ENCODE measurements at regions not wholly inside any gene's neighbourhood (a gene's known extent, or its start where the extent isn't known, plus 50 kb on each side); places are given as distances from the start of the nearest gene placed in this dataset.

- dilution Hi-C loops (cut with HindIII; ENCODE audit: low sequenced_read_pairs, unreplicated experiment) (no loop called here), intact Hi-C loops (cut with micrococcal nuclease) (no loop called here), in situ Hi-C loops (cut with MboI; ENCODE audit: low sequenced_read_pairs) (no loop called here)
- no TSS peak for BruUV-seq (replicated peaks)
- no peak overlapping the region for H3K4ac ChIP-seq (ENCODE audit: low read depth, low read length)
- TF ChIP-seq NFE2L2 (IDR thresholded peaks at IDR 0.05; ENCODE audit: low read depth, low read length): no peak
- TF ChIP-seq RAD21 (IDR thresholded peaks at IDR 0.05; ENCODE audit: low read length): no peak
- no peak for TF ChIP-seq POLR2A (IDR thresholded peaks at IDR 0.05; ENCODE audit: low read depth, low read length)
- no peak for TF ChIP-seq RFX5 (IDR thresholded peaks at IDR 0.05; ENCODE audit: low read depth, low read length)
- TF ChIP-seq MAZ (IDR thresholded peaks at IDR 0.05; ENCODE audit: borderline replicate concordance, low read depth, low read length): no peak
- TF ChIP-seq MAFK (IDR thresholded peaks at IDR 0.05; ENCODE audit: low read depth, low read length): no peak
- TF ChIP-seq RCOR1 (IDR thresholded peaks at IDR 0.05; ENCODE audit: insufficient replicate concordance, low read length): no peak
- TF ChIP-seq SMC3 (IDR thresholded peaks at IDR 0.05; ENCODE audit: low read depth, low read length): no peak
- TF ChIP-seq CHD1 (IDR thresholded peaks at IDR 0.05; ENCODE audit: low read depth, low read length): no peak
- no peak overlapping the region for H3K23ac ChIP-seq (ENCODE audit: low read depth, low read length)
- POLR2A ChIA-PET (ENCODE audit: unreplicated experiment): no interaction called here
- H2BK5ac ChIP-seq (ENCODE audit: low read depth, low read length, poor library complexity, severe bottlenecking): no peak overlapping the region
- no peak overlapping the region for H4K5ac ChIP-seq (ENCODE audit: low read depth, low read length)
- no peaks in the 10 kb centered on the region for H3K79me1 ChIP-seq (ENCODE audit: low read depth in 1 of 2, low read length in 2 of 2)
- H2AK9ac ChIP-seq (replicated peaks; ENCODE audit: low read depth, low read length, poor library complexity): no peak overlapping the region
- no peak overlapping the region for H3K4me2 ChIP-seq (ENCODE audit: low read depth, low read length)
- H4K20me1 ChIP-seq (ENCODE audit: insufficient read depth, low read length): no peaks in the 10 kb centered on the region
- no peak overlapping the region for H2BK15ac ChIP-seq (ENCODE audit: low read depth, low read length)
- no peaks in the 10 kb centered on the region for H3K4me1 ChIP-seq (ENCODE audit: control insufficient read depth, insufficient read depth, low read length)
- CTCF ChIA-PET: no interaction called here
- WGBS, 2 experiments (ENCODE audit: extremely low coverage in 2 of 2, insufficient read length in 1 of 2): no CpG with 5 or more reads among the region's 1 CpG
- H3K9ac ChIP-seq (ENCODE audit: low read depth, low read length): no peak overlapping the region
- no peak overlapping the region for H4K8ac ChIP-seq (ENCODE audit: low read depth in 2 of 2, low read length in 2 of 2)
- no peaks in the 10 kb centered on the region for H3K36me3 ChIP-seq (ENCODE audit: control insufficient read depth, insufficient read depth, low read length)
- H3K27me3 ChIP-seq (ENCODE audit: control insufficient read depth, insufficient read depth, low read length): no peaks in the 10 kb centered on the region
- H4K91ac ChIP-seq (ENCODE audit: insufficient read depth, low read depth, low read length): no peak overlapping the region
- H3K4me3 ChIP-seq (ENCODE audit: insufficient read depth, low read depth, low read length): no peak overlapping the region
- H3K9me1 ChIP-seq (ENCODE audit: insufficient read depth, low read length): no peaks in the 10 kb centered on the region
- DNase-seq (no peak), ATAC-seq (ENCODE audit: low read depth) (no peak)
- H2AK5ac ChIP-seq (ENCODE audit: low read depth, low read length): no peak overlapping the region
- no peak overlapping the region for H3K14ac ChIP-seq (replicated peaks; ENCODE audit: low read depth, low read length)
- H3K56ac ChIP-seq (ENCODE audit: extremely low read depth, insufficient read depth, low read length): no peak overlapping the region
- H2BK120ac ChIP-seq (ENCODE audit: low read depth, low read length): no peak overlapping the region
- no peak overlapping the region for H3K18ac ChIP-seq (ENCODE audit: low read depth, low read length)
- H3K27ac ChIP-seq (ENCODE audit: insufficient read depth, low read length): no peak overlapping the region
- no peaks in the 10 kb centered on the region for H3K9me3 ChIP-seq (ENCODE audit: control insufficient read depth, insufficient read depth, low read length)
- H2BK20ac ChIP-seq (ENCODE audit: low read depth, low read length): no peak overlapping the region
- no peak overlapping the region for H2AFZ ChIP-seq (replicated peaks; ENCODE audit: low read length, poor library complexity)
These were observed 1342.0 kb upstream of the NUDT12 start for GRCh38 chr5:104904561-104904960.

All from IMR-90 (cell line).